T-helper 2 cell treated with Interferon-gamma antibody and Interleukin-4, amounts not matched to agents 5 μg/mL and 100 μg/mL, for 36 hours (primary cell): ENCODE measurements at regions not wholly inside any gene's neighbourhood (a gene's known extent, or its start where the extent isn't known, plus 50 kb on each side); places are given as distances from the start of the nearest gene placed in this dataset.
"Not testable (repeated sequence)": the region's sequence is repeated elsewhere in the genome, so short reads cannot be mapped to it uniquely, and the experiment has no call there.

ENCODE experiments used
- DNase-seq: peaks from one replicate; pipeline ENCODE4 v3.0.0; 2021; ENCODE audit warnings: low spot score
- H3K27ac Mint-ChIP-seq: one replicate; pipeline ENCODE4 v1.8.0; 2021; ENCODE audit warnings: mild to moderate bottlenecking, mixed read lengths
- H3K27me3 Mint-ChIP-seq: one replicate; pipeline ENCODE4 v1.8.0; 2021; ENCODE audit warnings: low read depth, mixed read lengths
- H3K36me3 Mint-ChIP-seq: one replicate; pipeline ENCODE4 v1.8.0; 2021; ENCODE audit warnings: low read depth, mixed read lengths
- H3K4me1 Mint-ChIP-seq: one replicate; pipeline ENCODE4 v1.8.0; 2021; ENCODE audit warnings: low read depth, mixed read lengths
- H3K4me3 Mint-ChIP-seq: one replicate; pipeline ENCODE4 v1.8.0; 2022; ENCODE audit warnings: mild to moderate bottlenecking, moderate library complexity, mixed read lengths
- H3K9me3 Mint-ChIP-seq: one replicate; pipeline ENCODE4 v1.8.0; 2021; ENCODE audit warnings: mixed read lengths

DNA sequence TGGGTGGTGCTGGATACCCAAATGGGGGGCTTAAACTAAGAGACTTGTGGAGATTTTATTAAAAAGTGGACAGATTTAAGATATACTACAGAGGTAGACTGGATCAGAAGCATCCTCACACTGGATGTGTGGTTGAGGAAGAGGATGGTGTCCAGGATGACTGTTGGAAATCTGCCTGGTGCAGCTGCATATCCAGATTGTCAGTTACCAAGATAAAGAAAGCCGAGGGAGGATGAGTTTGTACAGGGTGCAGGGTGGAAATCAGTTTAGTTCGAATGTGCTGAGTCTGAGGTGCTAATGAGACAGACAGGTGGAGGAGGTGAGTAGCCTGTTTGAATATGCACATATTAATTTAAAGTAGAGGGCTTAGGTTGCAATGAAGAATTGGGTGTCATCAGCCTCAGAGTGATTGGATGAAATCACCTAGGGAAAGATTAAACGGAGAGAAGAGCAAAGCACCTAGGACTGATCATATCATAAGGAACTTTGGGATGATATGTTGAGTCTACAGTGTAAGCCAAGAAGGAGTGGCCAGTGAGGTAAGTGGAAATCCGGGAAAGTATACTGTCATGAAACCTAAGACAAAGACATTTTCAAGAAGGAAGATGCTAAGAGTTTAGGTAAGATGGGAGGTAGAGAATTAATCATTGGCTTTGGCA lies 74.1 kb upstream of the GOLGA8B start:
- peaks cover under 1% of the 10 kb centered on the region for H3K4me1 Mint-ChIP-seq
- H3K36me3 Mint-ChIP-seq, result no peaks in the 10 kb centered on the region
- no peaks in the 10 kb centered on the region for H3K9me3 Mint-ChIP-seq
- H3K4me3 Mint-ChIP-seq, result no peak overlapping the region
- H3K27me3 Mint-ChIP-seq, result peaks cover 27% of the 10 kb centered on the region
- no peak overlapping the region for H3K27ac Mint-ChIP-seq
- DNase-seq, result no peak

DNA sequence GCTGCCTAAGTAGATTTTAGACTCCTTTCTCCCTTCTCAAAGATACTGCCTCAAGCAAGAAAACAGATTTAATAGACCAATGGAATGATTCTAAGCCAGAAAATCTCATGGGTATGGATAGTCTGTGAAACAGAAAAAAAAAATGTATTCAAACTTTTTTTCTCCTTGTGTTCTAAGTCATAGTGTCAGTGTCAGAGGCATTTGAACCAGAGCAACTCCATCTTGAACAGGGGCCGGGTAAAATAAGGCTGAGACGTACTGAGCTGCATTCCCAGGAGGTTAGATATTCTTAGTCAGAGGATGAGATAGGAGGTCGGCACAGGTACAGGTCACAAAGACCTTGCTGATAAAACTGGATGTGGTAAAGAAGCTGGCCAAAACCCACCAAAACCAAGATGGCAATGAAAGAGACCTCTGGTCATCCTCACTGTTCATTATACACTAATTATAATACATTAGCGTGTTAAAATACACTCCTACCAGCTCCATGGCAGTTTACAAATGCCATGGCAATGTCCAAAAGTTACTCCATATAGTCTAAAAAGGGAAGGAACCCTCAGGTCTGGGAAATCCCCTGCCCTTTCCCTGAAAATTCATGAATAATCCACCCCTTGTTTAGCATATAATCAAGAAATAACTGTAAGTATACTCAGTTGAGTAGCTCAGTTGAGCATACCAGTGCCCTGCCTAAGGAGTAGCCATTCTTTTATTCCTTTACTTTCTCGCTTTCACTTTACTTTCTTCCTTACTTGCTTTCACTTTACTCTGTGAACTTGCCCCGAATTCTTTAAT lies 72.8 kb upstream of the GOLGA8B start:
- peaks cover 2% of the 10 kb centered on the region for H3K4me1 Mint-ChIP-seq
- H3K27ac Mint-ChIP-seq, result no peak overlapping the region
- DNase-seq, result no peak
- no peak overlapping the region for H3K4me3 Mint-ChIP-seq
- H3K27me3 Mint-ChIP-seq, result peaks cover 24% of the 10 kb centered on the region
- no peaks in the 10 kb centered on the region for H3K36me3 Mint-ChIP-seq
- no peaks in the 10 kb centered on the region for H3K9me3 Mint-ChIP-seq

DNA sequence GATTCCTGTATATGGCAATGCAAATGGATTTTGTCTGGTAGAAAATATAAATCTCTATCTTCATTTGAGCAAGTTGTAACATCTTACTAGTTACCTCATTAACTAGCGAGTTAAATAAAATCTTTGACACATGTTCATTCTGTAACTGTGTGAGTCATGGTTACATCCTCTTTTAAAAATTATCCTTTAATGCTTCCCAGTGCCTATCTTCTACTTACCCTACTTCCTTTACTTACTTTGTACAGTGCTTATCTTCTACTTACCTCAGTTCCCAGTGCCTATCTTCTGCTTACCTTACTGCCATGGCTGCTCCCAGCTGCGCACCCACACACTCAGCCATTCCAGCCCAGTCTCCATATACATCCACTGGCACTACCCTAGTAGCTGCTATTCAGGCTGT lies 71.9 kb upstream of the GOLGA8B start:
- no peaks in the 10 kb centered on the region for H3K9me3 Mint-ChIP-seq
- no peaks in the 10 kb centered on the region for H3K36me3 Mint-ChIP-seq
- DNase-seq, result no peak
- no peak overlapping the region for H3K4me3 Mint-ChIP-seq
- H3K27ac Mint-ChIP-seq, result no peak overlapping the region
- H3K4me1 Mint-ChIP-seq, result peaks cover 2% of the 10 kb centered on the region
- H3K27me3 Mint-ChIP-seq, result peaks cover 21% of the 10 kb centered on the region

DNA sequence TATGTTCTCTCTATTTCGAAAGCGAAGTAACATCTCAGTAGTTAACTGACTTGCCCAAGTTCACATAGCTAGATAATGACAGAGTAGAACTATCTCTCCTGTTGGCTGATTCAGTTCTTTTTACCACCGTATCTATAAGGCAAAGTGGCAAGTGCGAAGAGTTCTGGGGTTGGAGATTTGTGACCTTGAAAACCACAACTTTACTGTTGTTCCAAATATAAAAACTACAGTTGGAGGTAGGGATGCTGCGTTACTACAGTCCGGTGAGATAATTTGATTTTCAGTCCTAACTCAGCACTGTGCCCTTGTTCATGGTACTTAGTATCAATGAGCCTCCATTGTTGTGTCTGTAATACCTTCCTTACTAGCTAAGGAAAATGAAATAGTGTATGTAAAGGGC lies 71.2 kb upstream of the GOLGA8B start:
- no peak overlapping the region for H3K27ac Mint-ChIP-seq
- H3K36me3 Mint-ChIP-seq, result no peaks in the 10 kb centered on the region
- H3K4me1 Mint-ChIP-seq, result peaks cover 2% of the 10 kb centered on the region
- H3K27me3 Mint-ChIP-seq, result peaks cover 15% of the 10 kb centered on the region
- no peak for DNase-seq
- no peaks in the 10 kb centered on the region for H3K9me3 Mint-ChIP-seq
- no peak overlapping the region for H3K4me3 Mint-ChIP-seq

DNA sequence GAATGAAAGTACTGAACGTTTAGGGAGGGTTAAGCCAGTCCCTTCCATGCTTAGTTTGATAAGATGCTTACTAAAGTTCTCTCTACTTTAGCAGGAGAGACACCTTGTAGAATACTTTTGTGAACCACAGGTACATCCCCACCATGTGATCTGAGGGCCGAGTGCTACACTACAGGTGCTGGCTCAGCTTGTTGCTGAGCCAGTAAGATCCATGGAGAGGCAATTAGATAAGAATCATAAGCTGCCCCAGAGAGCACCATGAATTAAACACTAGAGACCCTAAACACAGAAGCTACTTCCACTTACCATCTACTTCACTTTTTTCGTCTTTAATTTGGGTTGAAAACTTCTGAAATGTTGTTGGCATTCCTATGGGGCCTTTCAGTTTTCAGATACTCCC lies 70.5 kb upstream of the GOLGA8B start:
- DNase-seq, result no peak
- peaks cover 14% of the 10 kb centered on the region for H3K27me3 Mint-ChIP-seq
- no peak overlapping the region for H3K4me3 Mint-ChIP-seq
- H3K4me1 Mint-ChIP-seq, result peaks cover 2% of the 10 kb centered on the region
- no peaks in the 10 kb centered on the region for H3K36me3 Mint-ChIP-seq
- no peaks in the 10 kb centered on the region for H3K9me3 Mint-ChIP-seq
- H3K27ac Mint-ChIP-seq, result no peak overlapping the region

DNA sequence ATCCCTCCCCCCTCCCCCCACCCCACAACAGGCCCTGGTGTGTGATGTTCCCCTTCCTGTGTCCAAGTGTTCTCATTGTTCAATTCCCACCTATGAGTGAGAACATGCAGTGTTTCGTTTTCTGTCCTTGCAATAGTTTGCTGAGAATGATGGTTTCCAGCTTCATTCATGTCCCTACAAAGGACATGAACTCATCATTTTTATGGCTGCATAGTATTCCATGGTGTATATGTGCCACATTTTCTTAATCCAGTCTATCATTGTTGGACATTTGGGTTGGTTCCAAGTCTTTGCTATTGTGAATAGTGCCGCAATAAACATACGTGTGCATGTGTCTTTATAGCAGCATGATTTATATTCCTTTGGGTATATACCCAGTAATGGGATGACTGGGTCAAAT lies 69.9 kb upstream of the GOLGA8B start:
- H3K27ac Mint-ChIP-seq, result not testable (repeated sequence)

DNA sequence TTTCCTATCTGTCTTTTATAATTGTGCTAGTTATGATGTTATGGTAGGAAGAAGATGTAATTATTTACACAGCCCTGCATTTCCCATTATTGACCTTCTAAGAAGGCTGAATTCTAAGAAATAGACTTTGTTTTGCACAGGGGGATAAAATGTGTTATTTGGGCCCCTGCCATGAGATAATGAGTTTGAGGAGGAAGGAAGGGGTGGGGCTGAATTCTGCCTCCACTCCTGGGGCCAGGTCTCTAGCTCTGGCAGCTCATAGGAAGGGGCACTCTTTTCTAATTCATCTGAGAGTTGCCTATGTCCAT lies 69.2 kb upstream of the GOLGA8B start:
- DNase-seq, result no peak
- Mint-ChIP-seq H3K36me3 (no peaks in the 10 kb centered on the region), H3K4me1 (peaks cover 2% of the 10 kb centered on the region), H3K9me3 (no peaks in the 10 kb centered on the region), H3K27me3 (peaks cover 10% of the 10 kb centered on the region), H3K4me3 (no peak overlapping the region), H3K27ac (no peak overlapping the region)

More for the DNA sequence above, 69.9 kb upstream of the GOLGA8B start:
- not testable (repeated sequence) for DNase-seq, H3K4me3 Mint-ChIP-seq, H3K36me3 Mint-ChIP-seq, H3K4me1 Mint-ChIP-seq, H3K9me3 Mint-ChIP-seq
- peaks cover 11% of the 10 kb centered on the region for H3K27me3 Mint-ChIP-seq

DNA sequence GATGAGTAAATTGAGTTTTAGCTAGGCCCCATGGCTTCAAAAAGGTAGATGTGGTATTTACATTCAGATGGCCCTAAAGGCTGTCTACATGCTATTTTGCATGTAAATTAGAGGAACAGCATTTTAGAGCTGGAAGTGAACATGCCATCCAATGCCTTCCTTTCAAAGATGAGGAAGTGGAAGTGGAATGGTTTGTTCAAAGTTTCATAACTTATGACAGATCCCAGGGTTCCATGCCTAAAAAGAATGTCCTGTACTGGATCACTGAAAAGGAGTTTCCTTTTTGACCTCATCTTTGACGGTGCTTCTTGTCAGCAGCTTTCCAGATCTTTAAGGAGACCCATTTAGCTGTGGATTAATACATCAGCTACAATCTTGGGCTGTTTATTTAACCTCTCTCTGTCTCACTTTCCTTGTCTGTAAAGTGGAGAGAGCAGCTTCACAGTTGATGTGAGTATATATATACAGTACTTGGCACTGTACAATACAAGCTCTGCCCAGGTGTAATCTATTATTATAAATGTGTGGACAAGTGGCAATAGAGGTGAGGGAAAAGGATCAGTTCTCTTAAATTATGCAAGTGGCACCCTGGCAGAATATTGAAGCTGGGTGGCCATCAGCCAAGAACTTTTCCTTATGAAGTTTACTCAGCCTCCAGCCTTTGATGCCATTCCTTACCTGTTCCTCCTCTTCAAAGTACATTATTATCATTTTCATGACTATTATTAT lies 68.7 kb upstream of the GOLGA8B start:
- no peak overlapping the region for H3K4me3 Mint-ChIP-seq
- no peaks in the 10 kb centered on the region for H3K9me3 Mint-ChIP-seq
- H3K36me3 Mint-ChIP-seq, result no peaks in the 10 kb centered on the region
- DNase-seq, result no peak
- peaks cover 2% of the 10 kb centered on the region for H3K4me1 Mint-ChIP-seq
- H3K27ac Mint-ChIP-seq, result no peak overlapping the region
- H3K27me3 Mint-ChIP-seq, result peaks cover 7% of the 10 kb centered on the region

DNA sequence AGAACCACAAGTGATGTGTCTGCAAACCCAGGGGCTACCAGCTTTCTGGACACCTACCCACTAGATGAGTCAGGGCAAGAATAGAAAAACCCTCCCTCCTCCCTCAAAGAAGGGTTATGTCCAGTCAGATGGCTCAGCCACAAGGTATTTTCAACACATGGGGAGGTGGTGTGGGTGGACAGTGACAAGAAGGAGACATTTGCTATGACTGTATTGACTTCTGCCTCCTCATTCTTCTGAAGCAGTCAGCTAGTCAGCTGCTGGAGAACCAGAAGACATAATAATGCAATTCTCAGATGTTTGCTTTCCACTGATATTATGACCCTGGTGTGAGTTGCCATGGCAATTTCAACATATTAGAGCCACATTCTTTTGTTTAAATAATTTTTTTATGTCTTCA lies 66.7 kb upstream of the GOLGA8B start:
- Mint-ChIP-seq H3K4me3 (no peak overlapping the region), H3K27ac (no peak overlapping the region), H3K36me3 (no peaks in the 10 kb centered on the region), H3K4me1 (peaks cover 2% of the 10 kb centered on the region), H3K9me3 (no peaks in the 10 kb centered on the region), H3K27me3 (peaks cover 16% of the 10 kb centered on the region)
- DNase-seq, result peak; percentile 10

DNA sequence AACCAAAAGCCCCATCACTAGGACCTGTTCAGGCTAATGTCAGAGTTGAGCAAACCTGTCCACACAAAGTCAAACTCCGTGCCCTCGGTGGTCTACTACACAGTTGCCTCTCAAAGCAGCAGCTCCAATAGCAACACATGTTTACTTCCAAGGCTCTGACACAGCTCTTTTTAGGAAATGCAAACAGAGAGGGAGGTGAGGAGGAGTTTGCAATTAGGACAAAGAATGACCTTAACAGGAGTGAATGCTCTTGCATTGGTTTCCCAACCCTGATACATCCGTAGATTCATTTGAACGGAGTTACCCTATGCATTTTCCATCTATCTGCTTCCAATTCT lies 64.8 kb upstream of the GOLGA8B start:
- Mint-ChIP-seq H3K36me3 (no peaks in the 10 kb centered on the region), H3K4me1 (peaks cover 5% of the 10 kb centered on the region), H3K9me3 (no peaks in the 10 kb centered on the region), H3K27me3 (peaks cover 18% of the 10 kb centered on the region), H3K4me3 (no peak overlapping the region), H3K27ac (no peak overlapping the region)
- DNase-seq, result no peak

DNA sequence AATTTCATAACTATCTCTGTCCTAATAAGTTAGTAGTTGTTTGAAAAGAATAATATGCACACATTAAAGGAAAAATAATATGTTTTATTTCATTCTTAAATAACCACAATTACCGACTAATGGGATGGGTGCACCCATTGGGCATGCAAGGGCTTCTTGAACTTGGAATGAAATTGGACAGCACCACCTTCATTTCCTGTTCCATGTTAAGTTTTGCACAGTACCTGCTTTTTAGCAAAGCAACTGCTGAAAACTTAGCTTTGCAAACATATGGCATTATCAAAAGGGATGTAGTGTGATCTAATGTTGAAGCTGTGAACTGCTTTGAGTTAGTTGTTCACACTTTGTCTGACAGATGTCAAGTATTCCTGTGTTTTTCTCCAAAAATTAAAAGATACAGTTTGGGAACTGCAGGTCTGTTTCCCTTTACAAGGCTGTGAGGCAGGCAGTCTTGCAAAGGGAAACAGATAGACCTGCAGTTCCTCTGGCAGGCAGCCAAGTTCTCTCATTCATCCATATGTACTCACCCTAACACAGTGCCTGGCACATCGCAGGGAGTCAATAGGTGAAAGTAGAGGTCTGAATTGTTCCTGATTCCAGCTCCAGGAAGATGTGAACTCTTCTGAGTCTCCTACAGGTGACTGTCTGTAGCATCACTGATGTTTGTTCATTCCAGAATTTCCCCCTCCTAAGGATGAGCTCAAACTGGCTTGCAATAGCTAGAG lies 64.3 kb upstream of the GOLGA8B start:
- no peak for DNase-seq
- no peak overlapping the region for H3K4me3 Mint-ChIP-seq
- H3K4me1 Mint-ChIP-seq, result peaks cover 5% of the 10 kb centered on the region
- no peaks in the 10 kb centered on the region for H3K9me3 Mint-ChIP-seq
- H3K36me3 Mint-ChIP-seq, result no peaks in the 10 kb centered on the region
- H3K27ac Mint-ChIP-seq, result no peak overlapping the region
- H3K27me3 Mint-ChIP-seq, result peaks cover 19% of the 10 kb centered on the region

DNA sequence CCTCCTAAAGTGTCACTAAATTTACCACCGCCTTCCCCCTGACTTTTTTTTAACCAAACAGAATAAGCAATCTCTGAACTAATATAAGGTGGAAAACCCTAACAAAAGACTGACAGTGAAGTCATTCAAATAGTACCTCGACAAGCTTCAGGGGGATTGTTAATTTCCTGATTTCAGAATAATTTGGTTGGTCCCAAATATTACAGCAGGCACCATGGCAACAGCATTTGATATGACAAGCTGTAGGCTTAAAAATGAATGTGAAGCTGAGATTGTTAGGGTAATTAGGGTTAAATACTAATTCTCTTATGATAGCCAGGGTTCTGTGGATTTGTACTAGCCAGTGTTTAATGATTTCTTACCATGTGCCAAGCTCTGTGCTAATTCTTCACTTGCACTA lies 63.5 kb upstream of the GOLGA8B start:
- Mint-ChIP-seq H3K4me1 (peaks cover 3% of the 10 kb centered on the region), H3K9me3 (no peaks in the 10 kb centered on the region), H3K4me3 (no peak overlapping the region), H3K27ac (no peak overlapping the region), H3K27me3 (peaks cover 22% of the 10 kb centered on the region), H3K36me3 (no peaks in the 10 kb centered on the region)
- no peak for DNase-seq

DNA sequence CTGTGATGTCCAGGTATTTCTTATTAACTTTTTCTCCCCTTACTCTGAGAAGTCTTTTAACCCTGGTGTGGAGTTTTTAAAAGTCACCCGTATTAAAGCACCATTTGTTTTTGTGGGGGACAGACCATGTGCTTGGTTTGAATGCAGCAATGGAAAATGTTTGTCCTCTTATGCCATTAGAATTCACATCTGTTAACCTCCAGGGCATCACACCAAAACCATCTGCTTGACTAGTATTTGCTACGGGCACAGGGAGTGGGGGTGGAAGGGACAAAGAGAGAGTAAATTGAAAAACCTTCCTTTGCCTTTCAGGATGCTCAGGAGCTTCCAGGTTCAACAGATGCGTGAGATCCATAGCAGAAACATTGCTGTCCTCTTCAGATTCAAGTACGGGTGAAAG lies 61.4 kb upstream of the GOLGA8B start:
- H3K4me1 Mint-ChIP-seq, result peaks cover 3% of the 10 kb centered on the region
- no peaks in the 10 kb centered on the region for H3K9me3 Mint-ChIP-seq
- H3K36me3 Mint-ChIP-seq, result no peaks in the 10 kb centered on the region
- DNase-seq, result no peak
- H3K27ac Mint-ChIP-seq, result no peak overlapping the region
- H3K27me3 Mint-ChIP-seq, result peaks cover 24% of the 10 kb centered on the region
- no peak overlapping the region for H3K4me3 Mint-ChIP-seq

DNA sequence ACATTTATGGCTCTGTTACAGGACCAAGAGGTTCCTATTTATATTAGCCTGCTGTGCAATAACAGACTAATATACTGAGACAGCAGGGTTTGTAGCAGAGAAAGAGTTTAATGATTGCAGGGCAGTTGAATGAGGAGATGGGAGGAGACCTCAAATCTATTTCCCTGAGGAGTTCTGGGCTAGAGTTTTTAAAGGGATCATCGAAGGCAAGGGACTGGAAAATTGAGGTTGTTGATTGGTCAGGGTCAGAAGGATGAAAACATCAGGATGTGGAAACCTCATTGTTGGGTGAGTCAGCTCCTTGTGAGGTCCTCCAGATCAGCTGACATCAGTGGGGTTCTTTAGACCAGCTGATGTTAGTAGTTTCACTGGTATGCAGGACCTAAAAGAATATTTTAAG lies 60.6 kb upstream of the GOLGA8B start:
- no peak overlapping the region for H3K27ac Mint-ChIP-seq
- no peak for DNase-seq
- H3K36me3 Mint-ChIP-seq, result no peaks in the 10 kb centered on the region
- no peaks in the 10 kb centered on the region for H3K9me3 Mint-ChIP-seq
- H3K4me1 Mint-ChIP-seq, result peaks cover 3% of the 10 kb centered on the region
- no peak overlapping the region for H3K4me3 Mint-ChIP-seq
- peaks cover 19% of the 10 kb centered on the region for H3K27me3 Mint-ChIP-seq
